H9 (cell line): ENCODE measurements at regions not wholly inside any gene's neighbourhood (a gene's known extent, or its start where the extent isn't known, plus 50 kb on each side); places are given as distances from the start of the nearest gene placed in this dataset.

Source experiments
- DNase-seq: peaks from one replicate; pipeline ENCODE4 v3.0.0-alpha.2; 2017
- H2AFZ ChIP-seq: one replicate; pipeline ENCODE4 v1.6.1; 2013; ENCODE audit warnings: mild to moderate bottlenecking, low read length, control low read depth, moderate library complexity
- H2AK5ac ChIP-seq: 2 replicates; pipeline ENCODE4 v1.6.1; 2013; ENCODE audit warnings: low read length, control low read depth, mixed read lengths; ENCODE audit not compliant: insufficient read length
- H2BK120ac ChIP-seq: one replicate; pipeline ENCODE4 v1.6.1; 2013; ENCODE audit warnings: low read depth, mild to moderate bottlenecking, low read length, control low read depth, inconsistent platforms; ENCODE audit not compliant: poor library complexity, severe bottlenecking
- H2BK12ac ChIP-seq: 2 replicates; pipeline ENCODE4 v1.6.1; 2013; ENCODE audit warnings: low read length, control low read depth, mixed read lengths, low read depth; ENCODE audit not compliant: insufficient read length
- H2BK15ac ChIP-seq: 2 replicates; pipeline ENCODE4 v1.6.1; 2013; ENCODE audit warnings: low read depth, low read length, control low read depth
- H2BK20ac ChIP-seq: one replicate; pipeline ENCODE4 v1.6.1; 2013; ENCODE audit warnings: low read depth, mild to moderate bottlenecking, low read length, control low read depth, inconsistent platforms; ENCODE audit not compliant: poor library complexity, severe bottlenecking
- H2BK5ac ChIP-seq: 2 replicates; pipeline ENCODE4 v1.6.1; 2013; ENCODE audit warnings: low read length, control low read depth, mixed read lengths; ENCODE audit not compliant: insufficient read length
- H3K14ac ChIP-seq: 2 replicates; pipeline ENCODE4 v1.6.1; 2013; ENCODE audit warnings: low read length, control low read depth; ENCODE audit not compliant: insufficient read depth
- H3K18ac ChIP-seq: 2 replicates; pipeline ENCODE4 v1.6.1; 2013; ENCODE audit warnings: low read depth, mild to moderate bottlenecking, mixed read lengths, low read length, control low read depth; ENCODE audit not compliant: insufficient read length
- H3K23ac ChIP-seq: 2 replicates; pipeline ENCODE4 v1.6.1; 2013; ENCODE audit warnings: low read length, control low read depth, mixed read lengths, low read depth; ENCODE audit not compliant: insufficient read length
- H3K23me2 ChIP-seq: 2 replicates; pipeline ENCODE4 v1.6.1; 2013; ENCODE audit warnings: low read depth, mild to moderate bottlenecking, mixed read lengths, low read length, control low read depth; ENCODE audit not compliant: insufficient read length, poor library complexity, severe bottlenecking
- H3K27ac ChIP-seq: 2 replicates; pipeline ENCODE4 v1.5.1; 2013; ENCODE audit warnings: low read length, control low read depth, mixed read lengths, low read depth; ENCODE audit not compliant: insufficient read length
- H3K27me3 ChIP-seq: 2 replicates; pipeline ENCODE4 v1.6.1; 2013; ENCODE audit warnings: low read length, control low read depth, inconsistent platforms; ENCODE audit not compliant: insufficient read depth
- H3K4ac ChIP-seq: 2 replicates; pipeline ENCODE4 v1.6.1; 2013; ENCODE audit warnings: low read depth, mild to moderate bottlenecking, control low read depth, inconsistent platforms, low read length, moderate library complexity
- H3K4me1 ChIP-seq: 2 replicates; pipeline ENCODE4 v1.6.1; 2013; ENCODE audit warnings: low read length, control low read depth, inconsistent platforms; ENCODE audit not compliant: insufficient read depth
- H3K4me2 ChIP-seq: 2 replicates; pipeline ENCODE4 v1.6.1; 2013; ENCODE audit warnings: low read length, control low read depth, mixed read lengths; ENCODE audit not compliant: insufficient read length, insufficient read depth
- H3K56ac ChIP-seq: 2 replicates; pipeline ENCODE4 v1.6.1; 2013; ENCODE audit warnings: low read depth, mild to moderate bottlenecking, mixed read lengths, low read length, control low read depth; ENCODE audit not compliant: insufficient read length
- H3K79me1 ChIP-seq: 2 replicates; pipeline ENCODE4 v1.6.1; 2013; ENCODE audit warnings: low read depth, mild to moderate bottlenecking, moderate library complexity, low read length, control low read depth, inconsistent platforms; ENCODE audit not compliant: insufficient read depth, poor library complexity, severe bottlenecking
- H3K79me2 ChIP-seq: 2 replicates; pipeline ENCODE4 v1.6.1; 2013; ENCODE audit warnings: low read length, control low read depth, inconsistent platforms; ENCODE audit not compliant: insufficient read depth
- H3K9ac ChIP-seq: 2 replicates; pipeline ENCODE4 v1.6.1; 2013; ENCODE audit warnings: low read length, control low read depth, mixed read lengths; ENCODE audit not compliant: insufficient read length; ENCODE audit errors: extremely low read depth
- H3K9me3 ChIP-seq: one replicate; pipeline ENCODE4 v1.6.1; 2013; ENCODE audit warnings: low read depth, low read length, inconsistent platforms; ENCODE audit not compliant: control insufficient read depth
- H3T11ph ChIP-seq: one replicate; pipeline ENCODE4 v1.6.1; 2013; ENCODE audit warnings: mild to moderate bottlenecking, low read length, control low read depth, inconsistent platforms
- H4K20me1 ChIP-seq: one replicate; pipeline ENCODE4 v1.6.1; 2013; ENCODE audit not compliant: control insufficient read depth, insufficient read length, insufficient read depth
- H4K5ac ChIP-seq: 2 replicates; pipeline ENCODE4 v1.6.1; 2013; ENCODE audit warnings: low read depth, mild to moderate bottlenecking, mixed read lengths, low read length, control low read depth; ENCODE audit not compliant: insufficient read length
- H4K8ac ChIP-seq: replicated peaks from 2 replicates; pipeline ENCODE4 v1.6.1; 2013; ENCODE audit warnings: low read length, control low read depth, mixed read lengths, low read depth; ENCODE audit not compliant: insufficient read length
- H4K91ac ChIP-seq: 2 replicates; pipeline ENCODE4 v1.6.1; 2013; ENCODE audit warnings: low read depth, mild to moderate bottlenecking, moderate library complexity, mixed read lengths, low read length, control low read depth; ENCODE audit not compliant: insufficient read length
- H3K27ac Mint-ChIP-seq, 3 experiments: 2 replicates in 2 of 3; 3 replicates in 1 of 3; pipeline ENCODE4 v1.8.0; 2020 to 2021; ENCODE audit warnings: mixed read lengths in 3 of 3, mild to moderate bottlenecking in 1 of 3, moderate library complexity in 1 of 3
- H3K27me3 Mint-ChIP-seq: 2 replicates; pipeline ENCODE4 v1.8.0; 2021; ENCODE audit warnings: low read depth, mild to moderate bottlenecking, moderate library complexity, mixed read lengths
- H3K36me3 Mint-ChIP-seq, 3 experiments: 2 replicates in 2 of 3; 3 replicates in 1 of 3; pipeline ENCODE4 v1.8.0; 2020 to 2021; ENCODE audit warnings: low read depth in 3 of 3, mixed read lengths in 3 of 3; ENCODE audit not compliant: insufficient read depth in 1 of 3
- H3K4me1 Mint-ChIP-seq, 2 experiments: 2 replicates each; pipeline ENCODE4 v1.8.0; 2020; ENCODE audit warnings: mixed read lengths in 2 of 2
- H3K4me3 Mint-ChIP-seq, 2 experiments: 2 replicates in 1 of 2; 3 replicates in 1 of 2; pipeline ENCODE4 v1.8.0; 2020 to 2021; ENCODE audit warnings: mild to moderate bottlenecking in 2 of 2, mixed read lengths in 2 of 2, moderate library complexity in 1 of 2
- H3K9me3 Mint-ChIP-seq, 2 experiments: 2 replicates in 1 of 2; 3 replicates in 1 of 2; pipeline ENCODE4 v1.8.0; 2020; ENCODE audit warnings: mild to moderate bottlenecking in 2 of 2, mixed read lengths in 2 of 2, moderate library complexity in 1 of 2
- WGBS: extraction: QIAGEN DNeasy Blood & Tissue Kit; methylation state at CpG from one replicate; pipeline ENCODE4 v1.1.7; 2013; ENCODE audit warnings: missing lambda C conversion rate, low lambda C conversion rate, mixed read lengths; ENCODE audit not compliant: insufficient read length; ENCODE audit errors: extremely low coverage; 5-methylcytosine and 5-hydroxymethylcytosine counted together
- TF ChIP-seq, protein P1 (sequence below): fragments of 200-600 bp; sonication (generic); conservative IDR thresholded peaks from 3 replicates; pipeline ENCODE4 v1.8.0; 2021; ENCODE audit warnings: antibody characterized with exemption, mild to moderate bottlenecking

DNA sequence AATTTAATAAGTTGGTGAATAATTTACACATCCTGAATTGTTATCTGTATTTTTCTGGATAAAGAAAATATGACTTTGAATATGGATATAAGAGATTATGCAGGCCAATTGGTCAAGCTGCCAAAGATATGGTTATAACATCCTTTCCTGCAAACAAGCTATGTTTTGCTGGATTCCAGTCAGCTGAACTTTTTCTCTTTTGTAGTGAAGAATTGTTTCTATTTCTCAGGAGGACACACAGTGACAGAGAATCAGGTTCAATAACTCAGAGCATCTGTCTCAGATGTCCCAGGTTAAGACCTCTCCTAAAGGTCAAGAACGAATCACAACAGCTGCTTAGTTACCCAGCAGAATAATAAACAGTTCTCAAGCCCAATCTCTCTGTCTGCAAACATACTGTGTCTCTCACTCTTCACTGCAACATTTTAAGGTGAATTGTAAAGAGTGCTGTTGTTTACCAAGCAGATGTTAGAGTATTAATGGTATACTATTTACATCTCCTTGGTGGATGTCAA, 189.5 kb upstream of the ANKRD50 start:
- Histone ChIP-seq H3K27ac (no peak overlapping the region), H2BK12ac (no peak overlapping the region), H2BK15ac (no peak overlapping the region), H3K9ac (no peak overlapping the region), H2AFZ (no peak overlapping the region), H3K18ac (no peak overlapping the region), H3K79me2 (no peaks in the 10 kb centered on the region), H2BK5ac (no peak overlapping the region), H4K8ac (no peak overlapping the region), H3K56ac (no peak overlapping the region), H3K4me2 (no peak overlapping the region), H3K14ac (no peak overlapping the region; the same call in 1 of the 2 replicates), H2AK5ac (no peak overlapping the region), H3K4ac (no peak overlapping the region), H3T11ph (no peak overlapping the region), H4K91ac (no peak overlapping the region), H2BK120ac (no peak overlapping the region), H3K4me1 (no peaks in the 10 kb centered on the region; the same call in 1 of the 2 replicates), H3K27me3 (no peaks in the 10 kb centered on the region), H3K23ac (no peak overlapping the region), H2BK20ac (no peak overlapping the region), H4K5ac (no peak overlapping the region), H3K23me2 (no peaks in the 10 kb centered on the region), H4K20me1 (no peaks in the 10 kb centered on the region), H3K79me1 (no peaks in the 10 kb centered on the region), H3K9me3 (no peaks in the 10 kb centered on the region)
- no peak for DNase-seq
- WGBS: no CpG with 5 or more reads among the region's 1 CpG
- Mint-ChIP-seq H3K36me3 (peaks cover 0 to 2% (median 0%) of the 10 kb centered on the region in 3 experiments; a peak in 2 of 7 replicates), H3K9me3 (peaks cover 2 to 5% of the 10 kb centered on the region in 2 experiments; a peak in 2 of 5 replicates), H3K27ac (no peak overlapping the region), H3K4me3 (no peak overlapping the region), H3K4me1 (peaks cover 13 to 20% of the 10 kb centered on the region in 2 experiments), H3K27me3 (no peaks in the 10 kb centered on the region)
- TF ChIP-seq, protein P1, sequence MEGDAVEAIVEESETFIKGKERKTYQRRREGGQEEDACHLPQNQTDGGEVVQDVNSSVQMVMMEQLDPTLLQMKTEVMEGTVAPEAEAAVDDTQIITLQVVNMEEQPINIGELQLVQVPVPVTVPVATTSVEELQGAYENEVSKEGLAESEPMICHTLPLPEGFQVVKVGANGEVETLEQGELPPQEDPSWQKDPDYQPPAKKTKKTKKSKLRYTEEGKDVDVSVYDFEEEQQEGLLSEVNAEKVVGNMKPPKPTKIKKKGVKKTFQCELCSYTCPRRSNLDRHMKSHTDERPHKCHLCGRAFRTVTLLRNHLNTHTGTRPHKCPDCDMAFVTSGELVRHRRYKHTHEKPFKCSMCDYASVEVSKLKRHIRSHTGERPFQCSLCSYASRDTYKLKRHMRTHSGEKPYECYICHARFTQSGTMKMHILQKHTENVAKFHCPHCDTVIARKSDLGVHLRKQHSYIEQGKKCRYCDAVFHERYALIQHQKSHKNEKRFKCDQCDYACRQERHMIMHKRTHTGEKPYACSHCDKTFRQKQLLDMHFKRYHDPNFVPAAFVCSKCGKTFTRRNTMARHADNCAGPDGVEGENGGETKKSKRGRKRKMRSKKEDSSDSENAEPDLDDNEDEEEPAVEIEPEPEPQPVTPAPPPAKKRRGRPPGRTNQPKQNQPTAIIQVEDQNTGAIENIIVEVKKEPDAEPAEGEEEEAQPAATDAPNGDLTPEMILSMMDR: no peak
